ENCODE measurements at regions not wholly inside any gene's neighbourhood (a gene's known extent, or its start where the extent isn't known, plus 50 kb on each side); places are given as distances from the start of the nearest gene placed in this dataset.

DNA sequence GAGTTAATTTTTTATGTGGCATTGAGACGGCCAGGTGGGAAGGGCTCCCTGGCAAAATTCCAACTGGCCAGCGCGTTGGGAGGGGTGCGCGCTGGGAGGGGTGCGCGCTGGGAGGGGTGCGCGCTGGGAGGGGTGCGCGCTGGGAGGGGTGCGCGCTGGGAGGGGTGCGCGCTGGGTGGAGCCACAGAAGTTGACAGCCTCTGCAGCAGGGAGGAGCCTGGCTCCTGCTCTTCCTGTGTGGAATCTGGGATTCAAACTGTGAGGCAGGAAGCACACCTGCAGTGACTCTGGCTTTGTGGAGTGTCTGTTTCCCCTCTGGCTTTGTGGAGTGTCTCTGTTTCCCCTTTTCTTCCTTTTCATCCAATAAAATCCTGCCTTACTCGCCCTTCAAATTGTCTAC is 147.9 kb upstream of the CBLN2 start:
- Histone ChIP-seq H3K27me3 (no peaks in the 10 kb centered on the region), H3K4me1 (no peaks in the 10 kb centered on the region), H3K9me3 (no peaks in the 10 kb centered on the region), H3K4me3 (ENCODE audit: low read depth, low read length) (no peak overlapping the region), H3K36me3 (no peaks in the 10 kb centered on the region)
- TF ChIP-seq, protein P1, sequence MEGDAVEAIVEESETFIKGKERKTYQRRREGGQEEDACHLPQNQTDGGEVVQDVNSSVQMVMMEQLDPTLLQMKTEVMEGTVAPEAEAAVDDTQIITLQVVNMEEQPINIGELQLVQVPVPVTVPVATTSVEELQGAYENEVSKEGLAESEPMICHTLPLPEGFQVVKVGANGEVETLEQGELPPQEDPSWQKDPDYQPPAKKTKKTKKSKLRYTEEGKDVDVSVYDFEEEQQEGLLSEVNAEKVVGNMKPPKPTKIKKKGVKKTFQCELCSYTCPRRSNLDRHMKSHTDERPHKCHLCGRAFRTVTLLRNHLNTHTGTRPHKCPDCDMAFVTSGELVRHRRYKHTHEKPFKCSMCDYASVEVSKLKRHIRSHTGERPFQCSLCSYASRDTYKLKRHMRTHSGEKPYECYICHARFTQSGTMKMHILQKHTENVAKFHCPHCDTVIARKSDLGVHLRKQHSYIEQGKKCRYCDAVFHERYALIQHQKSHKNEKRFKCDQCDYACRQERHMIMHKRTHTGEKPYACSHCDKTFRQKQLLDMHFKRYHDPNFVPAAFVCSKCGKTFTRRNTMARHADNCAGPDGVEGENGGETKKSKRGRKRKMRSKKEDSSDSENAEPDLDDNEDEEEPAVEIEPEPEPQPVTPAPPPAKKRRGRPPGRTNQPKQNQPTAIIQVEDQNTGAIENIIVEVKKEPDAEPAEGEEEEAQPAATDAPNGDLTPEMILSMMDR (IDR thresholded peaks at IDR 0.05; ENCODE audit: low read depth, low read length) = no peak
- DNase-seq = no peak

DNA sequence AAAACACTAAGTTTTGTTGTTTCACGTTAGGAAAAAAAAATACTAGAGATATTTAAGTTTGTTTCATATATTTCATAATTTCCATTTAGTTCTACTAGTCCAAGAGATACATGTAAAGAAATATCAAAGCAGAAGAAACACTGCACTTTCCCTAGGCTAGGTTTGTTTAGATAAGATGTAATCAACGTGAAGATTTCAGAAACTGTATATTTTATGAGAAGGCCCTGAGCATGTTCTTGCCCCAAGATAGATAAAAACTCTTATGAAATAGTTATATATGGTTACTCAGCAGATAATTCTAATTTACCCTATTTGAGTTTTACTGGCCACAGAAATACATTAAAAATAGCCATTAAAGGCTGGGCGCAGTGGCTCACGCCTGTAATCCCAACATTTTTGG is 143.6 kb upstream of the CBLN2 start:
- no peak for DNase-seq
- H3K27me3 ChIP-seq = no peaks in the 10 kb centered on the region
- TF ChIP-seq, protein P1 (IDR thresholded peaks at IDR 0.05; ENCODE audit: low read depth, low read length) = no peak
- no peak overlapping the region for H3K4me3 ChIP-seq (ENCODE audit: low read depth, low read length)
- no peaks in the 10 kb centered on the region for H3K4me1 ChIP-seq
- H3K36me3 ChIP-seq = no peaks in the 10 kb centered on the region
- no peaks in the 10 kb centered on the region for H3K9me3 ChIP-seq

DNA sequence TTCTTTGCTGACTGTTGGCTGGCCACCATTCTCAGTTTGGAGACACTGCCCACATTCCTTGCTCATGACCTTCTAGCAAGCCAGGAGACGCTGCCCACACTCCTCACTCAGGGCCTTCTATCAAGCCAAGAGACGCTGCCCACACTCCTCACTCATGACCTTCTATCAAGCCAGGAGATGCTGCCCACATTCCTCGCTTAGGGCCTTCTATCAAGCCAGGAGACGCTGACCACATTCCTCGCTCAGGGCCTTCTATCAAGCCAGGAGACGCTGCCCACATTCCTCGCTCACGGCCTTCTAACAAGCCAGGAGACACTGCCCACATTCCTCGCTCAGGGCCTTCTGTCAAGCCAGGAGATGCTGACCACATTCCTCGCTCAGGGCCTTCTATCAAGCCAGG is 131.3 kb upstream of the CBLN2 start:
- TF ChIP-seq, protein P1 (IDR thresholded peaks at IDR 0.05; ENCODE audit: low read depth, low read length) = no peak
- Histone ChIP-seq H3K36me3 (no peaks in the 10 kb centered on the region), H3K4me3 (ENCODE audit: low read depth, low read length) (no peak overlapping the region), H3K9me3 (no peaks in the 10 kb centered on the region), H3K4me1 (no peaks in the 10 kb centered on the region), H3K27me3 (no peaks in the 10 kb centered on the region)
- DNase-seq = no peak

DNA sequence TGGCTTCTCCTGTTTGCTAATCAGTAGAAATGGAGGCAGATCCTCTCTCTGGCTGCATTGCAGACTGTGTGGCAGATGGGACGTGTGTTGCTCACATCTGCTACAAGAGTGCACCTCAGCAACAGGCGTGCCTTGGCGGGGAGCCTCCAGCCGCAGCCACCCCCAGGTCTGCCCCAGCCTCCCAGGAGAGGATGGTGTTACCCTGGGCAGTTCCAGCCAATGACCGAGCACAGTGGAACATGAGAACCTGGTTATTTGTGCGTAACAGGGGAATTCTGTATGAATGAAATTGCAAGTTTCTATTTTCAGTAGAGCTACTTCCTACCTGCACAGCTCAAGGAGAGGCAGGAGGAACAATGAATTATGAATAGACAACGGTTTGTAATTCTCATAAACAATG is 130.6 kb upstream of the CBLN2 start:
- Histone ChIP-seq H3K4me1 (no peaks in the 10 kb centered on the region), H3K36me3 (no peaks in the 10 kb centered on the region), H3K4me3 (ENCODE audit: low read depth, low read length) (no peak overlapping the region), H3K27me3 (no peaks in the 10 kb centered on the region), H3K9me3 (no peaks in the 10 kb centered on the region)
- TF ChIP-seq, protein P1 (IDR thresholded peaks at IDR 0.05; ENCODE audit: low read depth, low read length) = no peak
- DNase-seq = no peak

DNA sequence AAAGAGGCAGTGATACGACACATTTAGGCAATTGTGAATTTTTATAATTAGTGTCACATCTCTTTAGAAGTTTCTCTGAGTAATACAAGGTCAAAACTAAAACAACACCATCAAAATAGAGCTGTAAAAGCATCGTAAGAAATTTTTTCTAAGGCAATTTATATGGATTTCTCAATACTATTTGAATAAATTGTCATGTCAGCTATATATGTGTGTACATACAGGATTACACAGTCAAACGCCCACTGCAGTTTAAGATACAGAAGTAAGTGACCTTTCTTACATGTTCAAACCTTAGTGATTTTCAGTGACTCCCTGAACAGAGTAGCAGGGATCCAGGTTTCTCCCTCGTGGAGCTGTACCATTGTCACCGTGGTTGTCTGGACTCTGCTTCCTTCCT is 129.1 kb upstream of the CBLN2 start:
- no peaks in the 10 kb centered on the region for H3K27me3 ChIP-seq
- no peaks in the 10 kb centered on the region for H3K9me3 ChIP-seq
- TF ChIP-seq, protein P1 (IDR thresholded peaks at IDR 0.05; ENCODE audit: low read depth, low read length) = no peak
- H3K4me3 ChIP-seq (ENCODE audit: low read depth, low read length) = no peak overlapping the region
- no peaks in the 10 kb centered on the region for H3K4me1 ChIP-seq
- no peaks in the 10 kb centered on the region for H3K36me3 ChIP-seq
- DNase-seq = no peak

DNA sequence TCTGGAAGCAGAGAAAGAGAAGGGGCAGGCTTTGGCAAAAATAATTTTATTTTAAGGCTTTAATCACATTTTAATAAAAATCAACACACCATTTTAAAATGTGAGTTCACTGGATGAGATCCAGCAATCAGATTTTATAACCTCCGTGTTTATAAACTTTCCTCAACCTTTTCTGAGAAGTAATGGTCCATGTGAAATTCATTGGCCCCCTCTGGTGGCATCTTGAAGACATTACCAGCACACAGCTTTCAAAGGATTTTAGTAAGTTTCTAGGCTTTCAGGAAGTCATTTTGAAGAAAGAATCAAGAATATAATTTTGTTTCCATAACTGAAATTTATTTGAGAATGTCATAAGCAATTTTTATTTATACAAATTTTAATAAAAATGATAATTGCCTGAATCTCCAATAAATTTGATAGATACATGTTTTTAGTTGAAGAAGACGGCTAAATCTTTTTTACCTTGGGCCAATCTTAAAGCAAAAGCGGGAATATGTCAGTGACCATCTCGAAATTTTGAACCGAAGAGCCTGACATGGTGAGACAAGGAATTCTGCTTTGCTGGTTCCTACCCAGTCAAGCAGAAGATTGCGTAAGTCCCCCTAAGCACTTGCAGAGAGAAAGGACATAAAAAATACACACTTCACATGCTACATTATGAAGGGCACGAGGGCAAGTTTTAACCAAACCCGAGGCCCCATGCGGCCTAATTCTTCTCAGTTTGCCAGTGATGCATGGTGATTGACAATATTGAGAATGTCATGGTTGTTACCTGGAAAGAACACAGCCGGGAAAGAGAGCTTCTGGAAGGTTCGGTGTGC is 128.4 kb upstream of the CBLN2 start:
- TF ChIP-seq, protein P1 (IDR thresholded peaks at IDR 0.05; ENCODE audit: low read depth, low read length) = peak; percentile 59
- Histone ChIP-seq H3K4me1 (no peaks in the 10 kb centered on the region), H3K4me3 (ENCODE audit: low read depth, low read length) (no peak overlapping the region), H3K36me3 (no peaks in the 10 kb centered on the region), H3K9me3 (no peaks in the 10 kb centered on the region), H3K27me3 (no peaks in the 10 kb centered on the region)
- DNase-seq = peak; percentile 5

All from BE2C (cell line).